IPS-11a (cell line): ENCODE measurements at regions not wholly inside any gene's neighbourhood (a gene's known extent, or its start where the extent isn't known, plus 50 kb on each side); places are given as distances from the start of the nearest gene placed in this dataset.

Source experiments
- H3K4me3 ChIP-seq: one replicate; pipeline ENCODE4 v1.5.1; 2013; ENCODE audit warnings: low read depth, low read length, control low read depth

DNA sequence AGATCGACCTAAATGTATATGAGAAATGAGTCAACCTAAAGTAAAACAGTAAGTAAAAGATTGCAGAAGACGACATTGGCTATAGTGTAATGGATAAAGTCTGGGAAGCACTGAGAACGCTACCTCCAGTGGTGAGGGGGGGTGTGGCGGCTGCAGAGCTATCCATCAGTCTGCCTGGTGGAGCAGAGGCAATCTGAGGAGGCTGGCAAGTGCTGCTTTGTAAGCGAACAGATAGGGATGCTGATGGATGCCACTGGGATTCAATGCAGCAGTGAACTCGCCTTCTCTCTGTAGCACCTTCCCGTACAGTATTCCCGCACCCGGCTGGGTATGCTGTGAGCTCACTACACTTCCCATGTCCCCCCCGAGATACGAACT, 261.5 kb downstream of the NSG2 start:
- H3K4me3 ChIP-seq: no peak overlapping the region

DNA sequence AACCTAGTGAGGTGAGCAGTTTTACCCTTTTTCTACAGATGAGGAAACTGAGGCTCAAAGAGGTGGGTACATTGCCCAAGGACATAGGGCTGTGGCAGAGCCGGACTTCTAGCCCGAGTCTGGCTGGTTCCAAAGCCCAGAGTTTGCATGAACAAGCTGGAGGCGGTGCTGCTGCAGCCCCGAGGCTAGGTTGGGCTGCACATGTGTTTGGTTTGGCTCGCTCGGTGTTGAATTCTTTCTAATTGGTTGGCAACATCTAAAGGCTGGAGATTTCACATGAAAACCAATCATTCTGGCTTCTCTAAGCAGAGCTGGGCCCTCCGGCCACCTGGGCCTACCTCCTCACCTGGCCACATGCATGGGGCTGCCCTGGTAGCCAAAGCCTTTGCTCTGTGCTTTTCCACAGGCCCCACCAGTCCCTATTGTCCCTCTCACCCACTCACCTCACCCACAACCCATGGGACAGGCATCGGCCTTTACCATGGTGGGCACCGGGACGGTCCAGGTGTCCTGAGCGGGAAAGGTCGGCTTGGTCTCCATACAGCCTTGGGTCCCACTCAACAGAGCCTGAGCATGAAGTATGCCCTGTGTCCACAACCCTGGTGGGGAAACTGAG, 262.3 kb downstream of the NSG2 start:
- H3K4me3 ChIP-seq: no peak overlapping the region

DNA sequence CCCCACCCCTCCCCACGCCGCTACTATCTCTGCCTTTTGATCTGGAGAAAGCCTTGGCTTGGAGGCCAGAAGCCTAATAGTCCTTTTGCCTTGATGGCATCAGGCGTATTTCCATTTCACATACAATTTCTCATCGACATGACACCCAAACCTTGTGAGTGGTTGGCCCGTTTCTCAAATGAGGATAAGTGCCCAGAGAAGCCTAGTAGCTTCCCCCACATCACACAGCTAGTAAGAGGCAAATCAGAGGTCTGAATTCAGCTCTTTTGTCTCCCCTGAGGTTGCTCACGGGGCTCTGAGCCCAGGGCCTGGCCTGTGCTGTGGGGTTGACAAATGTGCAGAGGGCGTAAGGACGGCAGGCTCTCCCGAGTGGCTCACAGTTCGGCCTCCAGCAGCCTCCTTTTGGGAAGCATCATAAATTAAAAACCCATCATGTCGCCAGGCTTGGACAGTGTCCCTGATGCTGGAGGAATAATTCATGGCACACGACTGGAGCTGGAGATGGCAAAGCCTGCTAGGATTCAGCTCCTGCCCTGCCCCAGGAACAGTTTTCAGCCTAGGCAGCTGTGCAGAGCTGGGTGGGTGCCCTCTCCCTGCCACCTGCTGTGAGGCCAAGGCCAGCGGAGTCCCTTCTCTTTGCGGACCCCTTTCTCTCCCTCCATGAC, 263.8 kb downstream of the NSG2 start:
- H3K4me3 ChIP-seq: no peak overlapping the region

DNA sequence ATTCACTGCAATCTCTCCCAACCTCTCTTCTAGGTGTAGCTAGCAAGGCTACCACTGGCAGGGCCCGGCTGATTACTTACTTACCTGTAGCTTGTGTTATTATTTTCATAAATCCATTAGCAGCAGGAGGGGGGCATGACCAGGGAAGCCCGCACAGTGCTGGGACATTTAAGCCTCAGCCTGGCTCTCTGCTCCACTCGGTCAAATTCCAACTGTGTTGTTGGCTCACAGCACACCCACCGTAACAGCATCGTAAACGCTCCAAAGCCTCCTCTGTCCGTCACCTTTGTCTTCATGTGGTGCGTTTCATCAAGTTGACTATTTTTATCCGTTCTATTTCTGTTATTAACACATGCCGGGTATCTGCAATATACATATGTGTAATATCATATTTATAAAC, 264.7 kb downstream of the NSG2 start:
- H3K4me3 ChIP-seq: no peak overlapping the region

DNA sequence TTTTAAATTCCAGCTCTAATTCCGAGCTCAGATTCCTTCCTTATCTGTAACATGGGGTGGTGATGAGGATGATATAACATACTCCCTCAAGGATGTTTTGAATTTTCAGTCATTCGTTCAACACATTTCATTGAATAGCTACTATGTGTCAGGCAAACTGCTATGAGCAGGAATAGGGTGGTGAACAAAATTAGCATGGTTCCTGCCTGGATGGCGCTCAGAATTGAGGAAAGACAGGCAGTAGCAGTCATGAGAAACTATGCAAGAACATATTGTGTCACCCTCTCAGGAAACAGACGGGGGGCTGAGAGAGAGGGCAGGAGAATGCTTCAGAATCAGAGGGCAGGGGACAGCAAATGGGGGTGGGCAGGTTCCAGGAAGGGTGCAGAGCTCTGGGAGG, 265.2 kb downstream of the NSG2 start:
- H3K4me3 ChIP-seq: no peak overlapping the region

DNA sequence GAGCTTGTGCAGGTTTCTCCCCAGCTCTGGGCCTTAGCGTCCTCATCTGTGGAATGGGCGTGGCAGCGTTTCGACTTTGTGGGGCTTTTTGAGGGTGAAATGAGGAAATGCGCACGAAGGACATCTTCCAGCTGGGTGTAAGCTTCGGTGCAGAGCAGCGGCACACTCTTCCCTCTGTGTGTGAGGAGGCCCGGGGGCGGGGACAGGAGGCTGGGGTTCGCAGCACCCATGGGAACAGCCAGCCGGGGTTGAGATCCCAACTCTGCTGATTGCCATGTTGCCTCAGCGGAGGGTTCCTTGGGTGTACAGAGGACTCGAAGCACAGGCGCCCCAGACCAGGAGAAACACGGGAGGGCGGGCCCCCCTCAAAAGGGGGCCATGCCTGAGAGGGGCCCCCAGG, 265.6 kb downstream of the NSG2 start:
- no peak overlapping the region for H3K4me3 ChIP-seq

DNA sequence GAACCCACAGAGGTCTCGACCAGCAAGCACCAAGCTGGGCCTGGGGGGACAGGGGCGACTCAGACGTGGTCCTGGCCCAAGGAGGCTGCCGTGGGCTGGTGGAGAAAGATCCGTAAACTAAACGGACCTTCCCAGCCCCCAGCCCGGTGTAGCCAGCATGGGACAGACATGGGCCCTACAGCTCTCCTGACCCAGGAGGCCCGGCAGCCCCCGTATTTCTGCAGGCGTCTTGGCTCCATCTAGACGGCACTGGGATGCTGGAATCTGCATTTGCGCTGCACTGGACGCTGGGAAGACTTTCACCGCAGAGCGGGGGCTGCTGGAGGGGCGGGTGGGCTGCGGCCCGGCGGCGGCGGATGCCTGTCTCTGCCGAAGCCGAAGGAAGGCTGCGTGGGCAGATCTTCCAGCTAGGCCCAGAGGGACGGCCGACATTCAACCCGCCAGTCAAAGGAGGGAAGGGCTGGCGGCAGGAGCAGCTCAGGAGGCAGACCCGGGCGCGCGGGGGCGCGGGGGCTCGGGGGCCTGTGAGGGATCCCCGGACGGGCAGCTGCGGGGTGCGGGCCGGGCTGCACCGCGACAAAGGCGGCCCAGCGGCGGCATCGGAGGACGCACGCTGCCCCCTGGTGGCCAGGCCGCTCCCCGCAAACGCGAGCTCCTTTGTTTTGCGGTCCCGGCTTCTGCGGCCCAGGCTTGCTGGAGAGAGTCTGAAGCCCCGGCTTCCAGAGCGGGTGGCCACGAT, 266.2 kb downstream of the NSG2 start:
- H3K4me3 ChIP-seq: peak overlapping the region; percentile 30

DNA sequence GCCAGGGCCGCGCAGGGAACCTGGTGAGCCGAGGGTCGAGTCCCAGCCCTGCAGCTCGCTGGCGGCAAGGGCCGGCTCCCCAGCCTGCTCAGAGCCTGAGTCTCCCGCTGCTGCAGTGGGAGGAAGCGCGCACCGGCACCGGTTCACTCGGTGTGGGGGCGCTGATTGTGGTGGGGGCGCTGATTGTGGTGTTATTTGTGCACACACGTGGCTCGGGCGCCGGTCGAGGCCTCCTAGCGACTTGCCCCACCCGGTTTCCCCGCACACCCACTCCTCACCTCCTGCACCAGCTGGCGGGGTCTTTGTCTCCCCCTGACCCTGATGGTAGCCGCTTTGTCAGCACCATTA, 266.7 kb downstream of the NSG2 start:
- H3K4me3 ChIP-seq: no peak overlapping the region

DNA sequence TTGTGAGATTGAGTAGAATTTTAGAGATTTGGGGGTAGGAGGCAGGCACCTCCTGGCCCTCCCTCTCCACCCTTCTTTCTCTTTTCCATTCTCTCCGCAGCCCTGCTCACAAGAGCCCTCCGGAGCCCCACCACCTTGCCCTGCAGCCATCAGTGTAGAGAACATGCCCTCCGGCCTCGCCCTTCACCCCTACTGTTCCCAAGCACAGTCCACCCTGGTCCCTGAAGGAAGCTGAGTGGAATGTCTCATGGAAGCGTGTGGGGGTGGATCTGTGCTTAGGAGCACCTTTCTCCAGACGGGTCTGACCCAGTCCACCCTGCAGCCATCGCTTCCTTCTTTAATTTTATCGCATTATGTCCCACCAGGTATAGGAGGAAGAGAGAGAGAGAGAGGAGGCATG, 267.1 kb downstream of the NSG2 start:
- no peak overlapping the region for H3K4me3 ChIP-seq

DNA sequence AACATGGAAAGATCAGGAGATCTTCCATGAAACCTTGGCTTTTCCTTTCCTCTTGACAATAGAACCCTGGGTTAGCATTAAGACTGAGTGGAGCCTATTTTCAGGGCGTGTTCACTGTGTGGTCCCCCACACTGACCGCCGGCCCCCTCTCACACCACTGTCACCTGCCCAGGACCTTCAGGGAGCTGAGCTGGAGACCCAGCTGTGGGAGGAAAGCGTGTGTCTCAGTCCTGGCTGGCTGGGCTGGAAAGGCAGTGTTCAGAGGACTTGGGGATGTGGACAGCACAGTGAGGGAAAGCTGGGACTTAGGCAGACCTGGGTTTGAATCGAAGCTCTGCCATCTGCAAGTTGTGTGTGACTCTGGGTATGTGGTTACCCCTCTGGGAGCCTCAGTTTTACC, 268.1 kb downstream of the NSG2 start:
- H3K4me3 ChIP-seq: no peak overlapping the region

DNA sequence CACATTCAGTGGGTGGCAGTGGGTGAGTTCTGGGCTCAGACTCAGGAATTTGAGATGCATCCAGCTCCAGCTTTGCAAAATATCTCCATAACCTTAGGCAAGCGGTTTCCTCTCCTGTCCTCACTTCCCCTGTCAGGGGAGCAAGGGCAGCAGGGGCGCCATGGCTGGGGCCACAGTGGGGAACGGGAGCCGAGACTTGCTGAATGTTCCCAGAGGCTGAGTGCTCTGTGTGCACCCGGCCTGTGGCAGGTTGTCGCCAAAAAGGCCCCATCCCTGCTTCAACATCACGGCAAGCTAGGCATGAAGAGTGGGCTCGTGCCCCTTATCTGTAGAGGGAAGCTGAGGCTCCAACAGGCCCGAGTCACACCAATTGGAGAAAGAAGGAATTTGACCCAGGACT, 268.8 kb downstream of the NSG2 start:
- H3K4me3 ChIP-seq: no peak overlapping the region

DNA sequence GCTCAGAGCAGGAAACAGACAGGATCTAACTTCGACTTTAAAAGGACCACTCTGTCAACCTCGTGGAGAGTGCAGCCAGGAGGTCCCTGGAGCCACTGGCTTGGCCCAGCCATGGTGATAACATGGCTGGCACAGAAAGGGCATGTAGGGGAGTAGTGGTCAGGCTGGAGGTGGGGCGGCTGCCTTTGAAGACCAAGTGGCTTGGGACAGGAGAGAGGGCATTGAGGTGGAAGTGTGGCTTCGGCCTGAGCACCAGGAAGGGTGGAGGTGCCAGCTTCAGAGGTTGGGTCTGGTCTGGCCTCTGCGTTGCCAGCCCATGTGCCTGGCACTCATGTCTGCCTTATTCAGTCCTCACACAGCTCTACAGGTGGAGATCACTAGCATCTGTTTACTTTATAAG, 270.0 kb downstream of the NSG2 start:
- H3K4me3 ChIP-seq: no peak overlapping the region

DNA sequence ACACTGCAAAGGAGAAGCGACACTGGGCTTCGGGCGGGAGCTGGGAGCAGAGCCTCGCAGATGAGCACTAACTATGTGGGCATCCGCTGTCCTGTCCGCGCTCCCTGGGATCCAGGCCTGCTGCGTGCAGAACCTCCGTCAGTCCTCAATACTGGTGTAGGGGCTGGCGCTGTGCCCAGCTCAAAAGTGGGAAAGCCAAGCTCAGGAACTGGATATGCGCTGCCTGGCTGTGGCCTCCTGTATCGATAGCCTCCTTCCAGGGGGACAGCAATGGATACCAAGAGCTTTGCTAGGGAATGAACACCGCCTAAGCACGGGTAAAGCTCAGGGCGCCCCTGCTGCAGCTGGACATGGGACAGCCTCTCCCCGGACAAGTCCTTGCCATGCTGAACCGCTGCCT, 270.4 kb downstream of the NSG2 start:
- no peak overlapping the region for H3K4me3 ChIP-seq

DNA sequence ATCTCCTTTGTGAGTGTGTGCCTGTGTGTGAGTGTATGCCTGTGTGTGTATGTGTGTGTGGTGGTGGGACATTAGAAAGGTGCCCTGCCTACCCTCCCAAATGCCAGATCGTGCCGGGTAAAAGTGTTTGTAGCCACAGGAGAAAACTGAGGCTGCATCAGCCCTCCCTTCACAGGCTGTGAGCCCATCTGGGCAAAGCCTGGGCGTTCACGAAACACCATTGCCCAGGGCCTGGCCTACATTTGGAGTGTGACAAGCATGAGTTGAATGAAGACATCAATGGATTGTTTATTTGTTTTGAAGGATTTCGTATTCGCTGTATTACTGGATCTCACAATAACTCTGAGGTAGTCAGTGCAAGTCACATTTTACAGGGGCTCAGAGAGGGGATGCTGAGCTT, 270.8 kb downstream of the NSG2 start:
- H3K4me3 ChIP-seq: no peak overlapping the region

DNA sequence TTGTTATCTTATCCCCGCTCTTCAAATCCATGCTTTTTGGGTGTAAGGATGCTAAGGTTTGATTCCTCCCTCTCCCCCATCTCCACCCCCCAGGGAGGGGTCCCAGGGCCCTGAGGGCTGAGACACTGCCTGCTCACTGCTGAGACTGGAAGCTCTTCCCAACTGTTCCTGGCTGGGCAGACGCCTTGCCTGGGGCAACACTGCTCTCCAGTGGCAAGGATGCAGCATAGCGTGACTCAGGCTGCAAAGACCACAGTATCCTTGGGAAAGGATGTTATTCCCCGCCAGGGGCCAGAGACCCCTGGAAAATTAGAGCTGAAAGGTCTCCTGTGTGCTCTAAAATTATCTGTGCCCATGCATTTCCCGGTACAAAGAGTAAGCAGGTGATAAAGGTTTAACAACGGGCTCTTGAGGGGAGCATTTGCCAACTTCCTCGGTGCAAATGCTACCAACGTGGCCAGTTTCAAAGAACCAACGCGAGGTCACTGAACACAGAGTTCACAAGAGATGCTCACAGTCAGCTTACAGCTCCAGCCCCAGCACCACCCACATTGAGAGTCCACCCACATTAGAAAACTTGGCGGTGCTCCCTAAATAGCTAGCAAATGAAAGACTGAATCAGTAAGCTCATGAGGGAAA, 271.9 kb downstream of the NSG2 start:
- no peak overlapping the region for H3K4me3 ChIP-seq

DNA sequence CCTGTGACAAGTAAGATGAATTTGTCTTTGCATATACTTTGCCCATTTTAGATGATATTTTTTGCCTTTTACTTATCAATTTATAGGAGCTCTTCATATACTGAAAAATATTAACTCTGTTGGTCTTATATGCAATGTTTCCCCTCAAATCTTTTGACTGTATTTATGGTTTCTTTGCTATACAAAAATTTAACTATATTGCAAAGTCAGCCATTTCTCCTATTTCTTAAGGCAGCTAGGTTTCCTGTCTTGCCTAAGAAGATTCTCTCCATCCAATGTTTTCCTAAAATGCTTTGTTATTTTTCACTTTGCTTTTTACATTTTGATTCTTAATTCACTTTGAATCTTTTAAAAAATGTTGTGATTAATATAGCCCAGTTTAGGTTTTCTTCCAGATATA, 273.1 kb downstream of the NSG2 start:
- H3K4me3 ChIP-seq: no peak overlapping the region

DNA sequence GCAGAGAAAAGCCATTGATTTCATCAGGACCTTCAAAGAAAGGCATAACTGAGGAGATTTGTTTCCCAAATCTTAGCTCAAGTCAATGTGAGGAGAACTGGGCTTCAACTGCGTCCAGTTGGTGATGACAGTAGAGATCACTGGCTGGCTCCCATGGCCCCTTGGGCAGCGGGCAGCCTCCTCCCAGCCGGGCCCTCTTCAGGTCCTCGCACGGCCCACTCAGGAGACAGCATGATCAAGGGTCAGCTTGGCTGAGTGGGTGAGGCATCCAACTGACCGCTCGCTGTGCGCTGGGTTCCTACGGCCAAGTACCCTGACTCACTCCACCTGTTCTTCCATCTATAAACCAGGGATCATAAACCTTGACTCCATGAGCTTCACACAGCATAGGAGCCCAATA, 274.0 kb downstream of the NSG2 start:
- H3K4me3 ChIP-seq: no peak overlapping the region

DNA sequence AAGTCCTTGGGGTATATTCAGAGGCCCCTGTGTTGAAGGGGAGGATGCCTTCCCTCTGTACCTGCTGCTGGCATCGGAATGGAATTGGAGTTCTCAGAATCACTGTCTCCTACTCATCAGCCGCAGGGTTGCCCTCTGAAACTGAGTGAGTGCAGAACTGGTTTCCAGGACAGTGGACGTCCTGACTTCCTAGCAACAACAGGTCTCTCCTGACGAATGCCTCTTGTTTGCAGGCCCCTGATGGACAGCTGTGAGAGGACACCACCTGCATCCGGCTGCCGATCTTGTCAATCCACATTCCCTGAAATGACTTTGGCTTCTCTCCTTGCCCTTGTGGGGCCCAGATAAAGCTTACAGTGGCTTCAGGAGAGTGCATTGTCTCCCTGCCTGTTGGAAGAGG, 274.5 kb downstream of the NSG2 start:
- H3K4me3 ChIP-seq: no peak overlapping the region

DNA sequence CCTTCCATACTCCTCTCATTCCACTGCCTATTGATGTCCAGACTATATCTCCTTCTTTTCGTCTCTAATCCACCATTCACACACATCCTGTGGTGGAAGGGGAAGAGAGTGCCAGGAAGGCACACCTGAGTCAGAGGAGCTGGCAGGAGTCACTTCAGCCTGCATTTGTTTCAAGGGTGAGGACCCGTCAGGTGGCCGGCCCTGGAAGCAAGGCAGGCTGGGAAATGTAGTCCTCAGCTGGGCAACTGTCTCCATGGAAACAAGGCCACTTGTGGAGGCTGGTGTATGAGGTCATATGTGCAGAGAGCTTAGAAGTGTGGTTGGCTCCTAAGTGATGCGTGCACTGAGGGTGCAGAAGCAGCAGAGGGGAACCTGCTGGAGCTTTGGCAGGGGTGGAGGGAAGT, 278.4 kb downstream of the NSG2 start:
- no peak overlapping the region for H3K4me3 ChIP-seq

DNA sequence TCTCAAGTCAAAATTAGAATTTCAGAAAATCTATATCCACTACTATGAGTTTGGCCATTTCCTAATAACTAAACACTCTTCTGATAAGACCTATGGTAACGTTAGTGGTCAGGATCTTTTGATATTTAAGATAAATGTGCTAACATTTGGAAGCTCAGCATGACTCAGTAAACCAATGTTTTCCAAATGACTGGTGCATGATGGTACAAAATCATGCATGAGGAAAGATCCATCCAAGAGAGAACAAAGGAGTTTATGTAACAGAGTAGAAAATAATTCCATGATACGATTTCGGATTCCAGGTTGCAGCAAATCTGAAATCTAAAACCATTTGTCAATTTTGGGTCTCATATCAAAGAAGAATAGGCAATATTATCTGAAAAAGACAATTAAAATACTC, 279.2 kb downstream of the NSG2 start:
- H3K4me3 ChIP-seq: no peak overlapping the region

DNA sequence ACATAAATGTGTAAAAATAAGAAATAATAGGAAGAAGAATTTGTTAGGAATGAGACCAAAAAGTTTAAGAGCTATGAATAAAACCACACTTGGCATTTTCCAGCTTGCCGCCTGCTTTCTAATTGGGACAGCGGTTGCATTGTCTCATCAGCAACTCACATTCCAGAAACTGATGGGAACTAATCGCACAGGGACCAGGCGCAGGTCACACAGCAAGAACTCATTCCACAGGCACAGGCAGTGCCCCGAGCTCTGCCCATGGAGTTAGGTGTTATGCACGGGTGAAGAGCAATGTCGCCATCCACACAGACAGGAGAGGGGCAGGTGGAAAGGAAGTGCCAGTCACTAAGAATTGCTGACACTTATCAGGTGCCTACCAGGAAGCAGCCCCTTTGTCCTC, 279.9 kb downstream of the NSG2 start:
- no peak overlapping the region for H3K4me3 ChIP-seq

DNA sequence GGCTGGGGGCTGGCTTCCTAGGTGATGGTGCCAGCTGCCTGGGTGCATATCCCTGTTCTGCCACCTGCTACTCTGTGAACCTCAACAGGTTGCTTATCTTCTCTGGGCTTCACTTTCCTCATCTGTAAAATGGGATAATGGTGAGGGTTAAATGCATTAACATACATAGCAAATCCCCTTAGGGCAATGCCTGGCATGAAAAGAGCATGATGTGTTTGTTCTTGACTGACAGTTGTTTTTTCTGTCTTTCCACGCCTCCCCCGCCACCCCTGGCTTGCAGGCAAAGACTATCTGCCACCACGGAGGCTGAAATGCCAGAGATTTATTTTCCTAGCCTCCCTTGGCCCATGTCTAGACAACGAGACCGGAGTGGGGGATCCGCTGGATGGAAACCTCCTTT, 280.5 kb downstream of the NSG2 start:
- no peak overlapping the region for H3K4me3 ChIP-seq
